ENCODE measurements at regions not wholly inside any gene's neighbourhood (a gene's known extent, or its start where the extent isn't known, plus 50 kb on each side); places are given as distances from the start of the nearest gene placed in this dataset.

GRCh38 chr7:41568135-41568534 lies 134.8 kb downstream of the INHBA start:
- no peak overlapping the region for H3K27ac ChIP-seq (ENCODE audit: low read length)
- intact Hi-C loops (cut with micrococcal nuclease) = no loop called here
- Mint-ChIP-seq H3K9me3 (peaks cover 3 to 6% of the 10 kb centered on the region in 2 donors), H3K27ac (no peak overlapping the region), H3K4me1 (peaks cover 0 to 9% of the 10 kb centered on the region in 2 donors), H3K27me3 (ENCODE audit: low read depth in 2 of 2) (no peaks in the 10 kb centered on the region), H3K4me3 (no peak overlapping the region), H3K36me3 (no peaks in the 10 kb centered on the region)
- H3K27me3 ChIP-seq (ENCODE audit: control insufficient read depth, insufficient read depth, low read length) = no peaks in the 10 kb centered on the region
- DNase-seq (no peak), ATAC-seq (no peak)
- WGBS (ENCODE audit: insufficient coverage) = 100% methylated on average over 1 of the region's 1 CpG
- H3K4me3 ChIP-seq (ENCODE audit: low read length) = no peak overlapping the region
- no peaks in the 10 kb centered on the region for H3K36me3 ChIP-seq (ENCODE audit: control insufficient read depth, insufficient read depth, low read length)
- no peaks in the 10 kb centered on the region for H3K9me3 ChIP-seq (ENCODE audit: control insufficient read depth, insufficient read depth, low read length)
- H3K4me1 ChIP-seq (ENCODE audit: control insufficient read depth, insufficient read depth, low read length) = no peaks in the 10 kb centered on the region
- TF ChIP-seq CTCF (IDR thresholded peaks at IDR 0.05) = no peak

- no peak for DNase-seq
- no peaks in the 10 kb centered on the region for H3K36me3 Mint-ChIP-seq
- Histone ChIP-seq H3K4me3 (ENCODE audit: low read length) (no peak overlapping the region), H3K36me3 (ENCODE audit: control insufficient read depth, insufficient read depth, low read length) (no peaks in the 10 kb centered on the region), H3K4me1 (ENCODE audit: control insufficient read depth, insufficient read depth, low read length) (no peaks in the 10 kb centered on the region), H3K27me3 (ENCODE audit: control insufficient read depth, insufficient read depth, low read length) (no peaks in the 10 kb centered on the region), H3K27ac (ENCODE audit: low read length) (no peak overlapping the region), H3K9me3 (ENCODE audit: control insufficient read depth, insufficient read depth, low read length) (no peaks in the 10 kb centered on the region)
- intact Hi-C loops (cut with micrococcal nuclease) = no loop called here
- TF ChIP-seq CTCF (IDR thresholded peaks at IDR 0.05) = no peak
- WGBS (ENCODE audit: insufficient coverage) = 71% methylated on average over 1 of the region's 2 CpGs
- ATAC-seq = no peak
- no peak overlapping the region for H3K27ac Mint-ChIP-seq
- H3K27me3 Mint-ChIP-seq (ENCODE audit: low read depth in 2 of 2) = no peaks in the 10 kb centered on the region
- no peak overlapping the region for H3K4me3 Mint-ChIP-seq
- H3K4me1 Mint-ChIP-seq = peaks cover 0 to 9% of the 10 kb centered on the region in 2 donors
- peaks cover 3 to 6% of the 10 kb centered on the region in 2 donors for H3K9me3 Mint-ChIP-seq
Observed at GRCh38 chr7:41567731-41568114, 135.2 kb downstream of the INHBA start.

GRCh38 chr7:41567031-41567730 lies 135.7 kb downstream of the INHBA start:
- no peak overlapping the region for H3K4me3 ChIP-seq (ENCODE audit: low read length)
- H3K9me3 ChIP-seq (ENCODE audit: control insufficient read depth, insufficient read depth, low read length) = no peaks in the 10 kb centered on the region
- no peaks in the 10 kb centered on the region for H3K27me3 ChIP-seq (ENCODE audit: control insufficient read depth, insufficient read depth, low read length)
- H3K36me3 Mint-ChIP-seq = no peaks in the 10 kb centered on the region
- no peak for DNase-seq
- no peak overlapping the region for H3K27ac ChIP-seq (ENCODE audit: low read length)
- WGBS (ENCODE audit: insufficient coverage) = no CpG with 5 or more reads among the region's 1 CpG
- peaks cover 7 to 8% of the 10 kb centered on the region in 2 donors for H3K9me3 Mint-ChIP-seq
- no peak overlapping the region for H3K4me3 Mint-ChIP-seq
- H3K27ac Mint-ChIP-seq = no peak overlapping the region
- H3K27me3 Mint-ChIP-seq (ENCODE audit: low read depth in 2 of 2) = no peaks in the 10 kb centered on the region
- no peaks in the 10 kb centered on the region for H3K36me3 ChIP-seq (ENCODE audit: control insufficient read depth, insufficient read depth, low read length)
- H3K4me1 ChIP-seq (ENCODE audit: control insufficient read depth, insufficient read depth, low read length) = no peaks in the 10 kb centered on the region
- H3K4me1 Mint-ChIP-seq = peaks cover 0 to 9% of the 10 kb centered on the region in 2 donors
- ATAC-seq = no peak
- TF ChIP-seq CTCF (IDR thresholded peaks at IDR 0.05) = no peak
- intact Hi-C loops (cut with micrococcal nuclease) = no loop called here

- Histone ChIP-seq H3K36me3 (ENCODE audit: control insufficient read depth, insufficient read depth, low read length) (no peaks in the 10 kb centered on the region), H3K27ac (ENCODE audit: low read length) (no peak overlapping the region), H3K4me1 (ENCODE audit: control insufficient read depth, insufficient read depth, low read length) (no peaks in the 10 kb centered on the region), H3K4me3 (ENCODE audit: low read length) (no peak overlapping the region), H3K9me3 (ENCODE audit: control insufficient read depth, insufficient read depth, low read length) (no peaks in the 10 kb centered on the region), H3K27me3 (ENCODE audit: control insufficient read depth, insufficient read depth, low read length) (no peaks in the 10 kb centered on the region)
- intact Hi-C loops (cut with micrococcal nuclease) = no loop called here
- TF ChIP-seq CTCF (IDR thresholded peaks at IDR 0.05) = no peak
- WGBS (ENCODE audit: insufficient coverage) = 87% methylated on average over 4 of the region's 4 CpGs
- H3K27me3 Mint-ChIP-seq (ENCODE audit: low read depth in 2 of 2) = no peaks in the 10 kb centered on the region
- no peak overlapping the region for H3K4me3 Mint-ChIP-seq
- no peak for DNase-seq
- H3K4me1 Mint-ChIP-seq = peaks cover 0 to 9% of the 10 kb centered on the region in 2 donors
- H3K27ac Mint-ChIP-seq = no peak overlapping the region
- H3K36me3 Mint-ChIP-seq = no peaks in the 10 kb centered on the region
- peaks cover 7 to 8% of the 10 kb centered on the region in 2 donors for H3K9me3 Mint-ChIP-seq
- no peak for ATAC-seq
Observed at GRCh38 chr7:41566581-41566980, 136.3 kb downstream of the INHBA start.

Measured in natural killer cell (primary cell).